ENCODE measurements at regions not wholly inside any gene's neighbourhood (a gene's known extent, or its start where the extent isn't known, plus 50 kb on each side); places are given as distances from the start of the nearest gene placed in this dataset.
"Not testable (repeated sequence)": the region's sequence is repeated elsewhere in the genome, so short reads cannot be mapped to it uniquely, and the experiment has no call there.

GRCh38 chr10:70984986-70985722 lies 96.8 kb upstream of the PCBD1 start:
- intact Hi-C loops (cut with DNase I), result no loop called here
- no peak for DNase-seq
- ATAC-seq (ENCODE audit: poor library complexity), result no peak

GRCh38 chr10:70985824-70986622 lies 97.7 kb upstream of the PCBD1 start:
- intact Hi-C loops (cut with DNase I), result no loop called here
- ATAC-seq (ENCODE audit: poor library complexity), result peak; percentile 77
- DNase-seq, result no peak

- intact Hi-C loops (cut with DNase I), result no loop called here
- DNase-seq (no peak), ATAC-seq (ENCODE audit: poor library complexity) (no peak)
These were observed 98.2 kb upstream of the PCBD1 start for GRCh38 chr10:70986623-70986950.

GRCh38 chr10:70987396-70988130 lies 99.2 kb upstream of the PCBD1 start:
- ATAC-seq (ENCODE audit: poor library complexity) (no peak), DNase-seq (no peak)
- intact Hi-C loops (cut with DNase I), result no loop called here

- intact Hi-C loops (cut with DNase I); ATAC-seq (ENCODE audit: poor library complexity); DNase-seq: not testable (repeated sequence)
These were observed 101.8 kb upstream of the PCBD1 start for GRCh38 chr10:70990156-70990555.

GRCh38 chr10:70990681-70991080 lies 102.3 kb upstream of the PCBD1 start:
- intact Hi-C loops (cut with DNase I), result no loop called here
- no peak for ATAC-seq (ENCODE audit: poor library complexity)
- no peak for DNase-seq

- DNase-seq (no peak), ATAC-seq (ENCODE audit: poor library complexity) (no peak)
- intact Hi-C loops (cut with DNase I), result no loop called here
These were observed 103.1 kb upstream of the PCBD1 start for GRCh38 chr10:70991140-70992124.

- intact Hi-C loops (cut with DNase I), result no loop called here
These were observed 104.1 kb upstream of the PCBD1 start for GRCh38 chr10:70992436-70992835.

GRCh38 chr10:70993051-70993450 lies 104.7 kb upstream of the PCBD1 start:
- intact Hi-C loops (cut with DNase I), result no loop called here
- ATAC-seq (ENCODE audit: poor library complexity) (no peak), DNase-seq (no peak)

More at GRCh38 chr10:70992436-70992835, 104.1 kb upstream of the PCBD1 start:
- DNase-seq (no peak), ATAC-seq (ENCODE audit: poor library complexity) (no peak)

GRCh38 chr10:70996549-70996948 lies 108.2 kb upstream of the PCBD1 start:
- intact Hi-C loops (cut with DNase I), result no loop called here
- DNase-seq, result no peak
- no peak for ATAC-seq (ENCODE audit: poor library complexity)

GRCh38 chr10:70997236-70997635 lies 108.9 kb upstream of the PCBD1 start:
- ATAC-seq (ENCODE audit: poor library complexity) (no peak), DNase-seq (no peak)
- intact Hi-C loops (cut with DNase I), result no loop called here

- DNase-seq (no peak), ATAC-seq (ENCODE audit: poor library complexity) (no peak)
- intact Hi-C loops (cut with DNase I), result no loop called here
These were observed 109.7 kb upstream of the PCBD1 start for GRCh38 chr10:70998086-70998485.

- no peak for ATAC-seq (ENCODE audit: poor library complexity)
- intact Hi-C loops (cut with DNase I), result no loop called here
- no peak for DNase-seq
These were observed 113.1 kb upstream of the PCBD1 start for GRCh38 chr10:71001470-71001869.

- intact Hi-C loops (cut with DNase I), result no loop called here
- no peak for ATAC-seq (ENCODE audit: poor library complexity)
- no peak for DNase-seq
These were observed 116.1 kb upstream of the PCBD1 start for GRCh38 chr10:71004176-71005075.

GRCh38 chr10:71005337-71006305 lies 117.3 kb upstream of the PCBD1 start:
- intact Hi-C loops (cut with DNase I), result no loop called here
- DNase-seq, result peak; percentile 58
- ATAC-seq (ENCODE audit: poor library complexity), result peak; percentile 84

- ATAC-seq (ENCODE audit: poor library complexity) (no peak), DNase-seq (no peak)
- intact Hi-C loops (cut with DNase I), result no loop called here
These were observed 118.1 kb upstream of the PCBD1 start for GRCh38 chr10:71006506-71006905.

Data from Right ventricle myocardium superior (tissue), 1 donor.